BLaER1 (cell line): ENCODE measurements at regions not wholly inside any gene's neighbourhood (a gene's known extent, or its start where the extent isn't known, plus 50 kb on each side); places are given as distances from the start of the nearest gene placed in this dataset.

Experiments
- H3K27ac ChIP-seq: shearing (Covaris generic); formaldehyde crosslinking; 2 replicates; pipeline ENCODE4 v1.8.1; 2022
- H3K27me3 ChIP-seq: shearing (Covaris generic); formaldehyde crosslinking; 2 replicates; pipeline ENCODE4 v1.8.1; 2022
- H3K36me3 ChIP-seq: shearing (Covaris generic); formaldehyde crosslinking; 2 replicates; pipeline ENCODE4 v1.8.1; 2022
- H3K4me1 ChIP-seq: shearing (Covaris generic); formaldehyde crosslinking; 2 replicates; pipeline ENCODE4 v1.8.1; 2022
- H3K4me2 ChIP-seq: shearing (Covaris generic); formaldehyde crosslinking; 2 replicates; pipeline ENCODE4 v1.8.1; 2022
- H3K4me3 ChIP-seq: shearing (Covaris generic); formaldehyde crosslinking; 2 replicates; pipeline ENCODE4 v1.8.1; 2022
- H3K9ac ChIP-seq: shearing (Covaris generic); formaldehyde crosslinking; 2 replicates; pipeline ENCODE4 v1.8.1; 2022
- H3K9me3 ChIP-seq: shearing (Covaris generic); formaldehyde crosslinking; 2 replicates; pipeline ENCODE4 v1.8.1; 2022
- H4K20me1 ChIP-seq: shearing (Covaris generic); formaldehyde crosslinking; 2 replicates; pipeline ENCODE4 v1.8.1; 2022
- Cebpa-rat ChIP-seq: shearing (Covaris generic); IDR thresholded peaks from 2 replicates; pipeline ENCODE4 v1.8.1; 2022

GRCh38 chr9:17926246-17926645 lies 347.4 kb downstream of the SH3GL2 start:
- no peaks in the 10 kb centered on the region for H3K27me3 ChIP-seq
- H3K4me2 ChIP-seq: no peak overlapping the region
- H3K9ac ChIP-seq: no peak overlapping the region
- no peaks in the 10 kb centered on the region for H4K20me1 ChIP-seq
- H3K9me3 ChIP-seq: no peaks in the 10 kb centered on the region
- no peaks in the 10 kb centered on the region for H3K36me3 ChIP-seq
- no peaks in the 10 kb centered on the region for H3K4me1 ChIP-seq
- no peak overlapping the region for H3K4me3 ChIP-seq
- no peak for TF ChIP-seq Cebpa-rat
- H3K27ac ChIP-seq: no peak overlapping the region

GRCh38 chr9:17927616-17928015 lies 348.8 kb downstream of the SH3GL2 start:
- Histone ChIP-seq H3K27me3 (no peaks in the 10 kb centered on the region), H3K36me3 (no peaks in the 10 kb centered on the region), H3K9me3 (no peaks in the 10 kb centered on the region), H4K20me1 (no peaks in the 10 kb centered on the region), H3K4me3 (no peak overlapping the region), H3K4me2 (no peak overlapping the region), H3K27ac (no peak overlapping the region), H3K9ac (no peak overlapping the region), H3K4me1 (no peaks in the 10 kb centered on the region)
- TF ChIP-seq Cebpa-rat: no peak

GRCh38 chr9:17928228-17928627 lies 349.4 kb downstream of the SH3GL2 start:
- H3K4me3 ChIP-seq: no peak overlapping the region
- H4K20me1 ChIP-seq: no peaks in the 10 kb centered on the region
- no peak for TF ChIP-seq Cebpa-rat
- no peaks in the 10 kb centered on the region for H3K36me3 ChIP-seq
- H3K9ac ChIP-seq: no peak overlapping the region
- H3K4me1 ChIP-seq: no peaks in the 10 kb centered on the region
- no peak overlapping the region for H3K4me2 ChIP-seq
- H3K27me3 ChIP-seq: no peaks in the 10 kb centered on the region
- H3K9me3 ChIP-seq: no peaks in the 10 kb centered on the region
- H3K27ac ChIP-seq: no peak overlapping the region

- H3K9me3 ChIP-seq: no peaks in the 10 kb centered on the region
- H4K20me1 ChIP-seq: no peaks in the 10 kb centered on the region
- no peaks in the 10 kb centered on the region for H3K36me3 ChIP-seq
- H3K4me1 ChIP-seq: no peaks in the 10 kb centered on the region
- no peak overlapping the region for H3K27ac ChIP-seq
- no peak for TF ChIP-seq Cebpa-rat
- H3K27me3 ChIP-seq: no peaks in the 10 kb centered on the region
- no peak overlapping the region for H3K4me3 ChIP-seq
- H3K9ac ChIP-seq: no peak overlapping the region
- no peak overlapping the region for H3K4me2 ChIP-seq
These were observed 349.9 kb downstream of the SH3GL2 start for GRCh38 chr9:17928768-17929167.

GRCh38 chr9:17929506-17929905 lies 350.6 kb downstream of the SH3GL2 start:
- no peaks in the 10 kb centered on the region for H3K9me3 ChIP-seq
- no peak for TF ChIP-seq Cebpa-rat
- no peaks in the 10 kb centered on the region for H3K4me1 ChIP-seq
- H3K27me3 ChIP-seq: no peaks in the 10 kb centered on the region
- no peaks in the 10 kb centered on the region for H3K36me3 ChIP-seq
- no peak overlapping the region for H3K9ac ChIP-seq
- H3K4me3 ChIP-seq: no peak overlapping the region
- H3K4me2 ChIP-seq: no peak overlapping the region
- no peaks in the 10 kb centered on the region for H4K20me1 ChIP-seq
- H3K27ac ChIP-seq: no peak overlapping the region

- no peaks in the 10 kb centered on the region for H3K9me3 ChIP-seq
- H3K4me1 ChIP-seq: no peaks in the 10 kb centered on the region
- H3K27me3 ChIP-seq: no peaks in the 10 kb centered on the region
- no peak overlapping the region for H3K9ac ChIP-seq
- H4K20me1 ChIP-seq: no peaks in the 10 kb centered on the region
- no peak overlapping the region for H3K4me3 ChIP-seq
- H3K36me3 ChIP-seq: no peaks in the 10 kb centered on the region
- no peak overlapping the region for H3K27ac ChIP-seq
- no peak overlapping the region for H3K4me2 ChIP-seq
- no peak for TF ChIP-seq Cebpa-rat
These were observed 351.2 kb downstream of the SH3GL2 start for GRCh38 chr9:17930071-17930470.

GRCh38 chr9:17936365-17936764 lies 357.5 kb downstream of the SH3GL2 start:
- H3K27ac ChIP-seq: no peak overlapping the region
- no peak for TF ChIP-seq Cebpa-rat
- H3K27me3 ChIP-seq: no peaks in the 10 kb centered on the region
- no peaks in the 10 kb centered on the region for H3K36me3 ChIP-seq
- H3K4me3 ChIP-seq: no peak overlapping the region
- no peaks in the 10 kb centered on the region for H3K9me3 ChIP-seq
- H3K4me1 ChIP-seq: no peaks in the 10 kb centered on the region
- H3K9ac ChIP-seq: no peak overlapping the region
- H4K20me1 ChIP-seq: no peaks in the 10 kb centered on the region
- no peak overlapping the region for H3K4me2 ChIP-seq

- no peak overlapping the region for H3K27ac ChIP-seq
- H3K36me3 ChIP-seq: no peaks in the 10 kb centered on the region
- no peak overlapping the region for H3K4me3 ChIP-seq
- no peaks in the 10 kb centered on the region for H4K20me1 ChIP-seq
- H3K4me1 ChIP-seq: no peaks in the 10 kb centered on the region
- H3K9ac ChIP-seq: no peak overlapping the region
- H3K27me3 ChIP-seq: no peaks in the 10 kb centered on the region
- no peak for TF ChIP-seq Cebpa-rat
- no peaks in the 10 kb centered on the region for H3K9me3 ChIP-seq
- no peak overlapping the region for H3K4me2 ChIP-seq
These were observed 359.3 kb downstream of the SH3GL2 start for GRCh38 chr9:17938035-17938655.

- no peak overlapping the region for H3K27ac ChIP-seq
- H3K36me3 ChIP-seq: no peaks in the 10 kb centered on the region
- no peak for TF ChIP-seq Cebpa-rat
- no peaks in the 10 kb centered on the region for H3K4me1 ChIP-seq
- no peak overlapping the region for H3K9ac ChIP-seq
- H3K4me3 ChIP-seq: no peak overlapping the region
- H4K20me1 ChIP-seq: no peaks in the 10 kb centered on the region
- H3K9me3 ChIP-seq: no peaks in the 10 kb centered on the region
- H3K27me3 ChIP-seq: no peaks in the 10 kb centered on the region
- H3K4me2 ChIP-seq: no peak overlapping the region
These were observed 363.6 kb downstream of the SH3GL2 start for GRCh38 chr9:17942498-17942897.

GRCh38 chr9:17955409-17955808 lies 376.5 kb downstream of the SH3GL2 start:
- Histone ChIP-seq H3K27ac (no peak overlapping the region), H3K4me2 (no peak overlapping the region), H3K36me3 (no peaks in the 10 kb centered on the region), H3K9ac (no peak overlapping the region), H3K27me3 (no peaks in the 10 kb centered on the region), H4K20me1 (no peaks in the 10 kb centered on the region), H3K9me3 (no peaks in the 10 kb centered on the region), H3K4me3 (no peak overlapping the region), H3K4me1 (no peaks in the 10 kb centered on the region)
- no peak for TF ChIP-seq Cebpa-rat

GRCh38 chr9:17958363-17958762 lies 379.5 kb downstream of the SH3GL2 start:
- Histone ChIP-seq H3K4me1 (no peaks in the 10 kb centered on the region), H4K20me1 (no peaks in the 10 kb centered on the region), H3K27ac (no peak overlapping the region), H3K9ac (no peak overlapping the region), H3K4me2 (no peak overlapping the region), H3K4me3 (no peak overlapping the region), H3K27me3 (no peaks in the 10 kb centered on the region), H3K9me3 (no peaks in the 10 kb centered on the region), H3K36me3 (no peaks in the 10 kb centered on the region)
- no peak for TF ChIP-seq Cebpa-rat
